Mesothelial cell of epicardium (in vitro differentiated cells): ENCODE measurements at regions not wholly inside any gene's neighbourhood (a gene's known extent, or its start where the extent isn't known, plus 50 kb on each side); places are given as distances from the start of the nearest gene placed in this dataset.

Source experiments
- DNase-seq, 2 experiments: peaks; one replicate each; pipeline ENCODE4 v3.0.0; 2021; ENCODE audit warnings: low spot score in 2 of 2; ENCODE audit not compliant: unreplicated experiment in 2 of 2
- H3K27ac Mint-ChIP-seq: 2 replicates; pipeline ENCODE4 v1.8.0; 2021; ENCODE audit warnings: mixed read lengths
- H3K27me3 Mint-ChIP-seq: 2 replicates; pipeline ENCODE4 v1.8.0; 2021; ENCODE audit warnings: low read depth, mixed read lengths
- H3K36me3 Mint-ChIP-seq: 2 replicates; pipeline ENCODE4 v1.8.0; 2021; ENCODE audit warnings: mixed read lengths
- H3K4me1 Mint-ChIP-seq: 2 replicates; pipeline ENCODE4 v1.8.0; 2021; ENCODE audit warnings: mixed read lengths
- H3K4me3 Mint-ChIP-seq: 2 replicates; pipeline ENCODE4 v1.8.0; 2021; ENCODE audit warnings: mild to moderate bottlenecking, moderate library complexity, mixed read lengths
- H3K9me3 Mint-ChIP-seq: 2 replicates; pipeline ENCODE4 v1.8.0; 2021; ENCODE audit warnings: mixed read lengths
- CTCF ChIP-seq: fragments of 200-600 bp; sonication (generic); IDR thresholded peaks from one replicate; pipeline ENCODE4 v1.5.0; 2021; ENCODE audit warnings: antibody characterized with exemption; ENCODE audit not compliant: unreplicated experiment

GRCh38 chr4:157728215-157728614, 444.6 kb downstream of the GASK1B start:
- Mint-ChIP-seq H3K36me3 (no peaks in the 10 kb centered on the region), H3K9me3 (peaks cover 8% of the 10 kb centered on the region), H3K27me3 (no peaks in the 10 kb centered on the region), H3K4me3 (no peak overlapping the region), H3K4me1 (no peaks in the 10 kb centered on the region), H3K27ac (no peak overlapping the region)
- TF ChIP-seq CTCF: no peak
- no peak for DNase-seq

DNA sequence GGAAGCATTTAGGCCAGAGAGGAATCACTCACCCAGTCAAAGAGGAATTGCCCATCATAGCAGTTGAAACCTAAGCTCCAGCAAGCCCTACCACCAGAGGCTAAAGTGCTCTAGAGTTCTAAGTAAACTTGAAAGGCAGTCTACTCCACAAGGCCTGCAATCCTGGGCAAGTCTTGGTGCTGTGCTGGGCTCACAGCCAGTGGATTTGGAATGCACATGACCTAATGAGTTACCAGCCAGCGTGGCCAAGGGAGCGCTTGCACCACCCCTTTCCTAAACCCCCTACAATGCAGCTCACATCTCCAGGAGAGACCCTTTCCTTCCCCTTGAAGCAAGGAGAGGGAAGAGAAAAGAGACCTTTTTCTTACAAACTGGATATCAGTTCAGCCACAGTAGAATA, 445.7 kb downstream of the GASK1B start:
- H3K4me3 Mint-ChIP-seq: no peak overlapping the region
- no peak overlapping the region for H3K27ac Mint-ChIP-seq
- TF ChIP-seq CTCF: no peak
- peaks cover 8% of the 10 kb centered on the region for H3K9me3 Mint-ChIP-seq
- no peaks in the 10 kb centered on the region for H3K27me3 Mint-ChIP-seq
- DNase-seq: no peak
- no peaks in the 10 kb centered on the region for H3K4me1 Mint-ChIP-seq
- H3K36me3 Mint-ChIP-seq: no peaks in the 10 kb centered on the region

DNA sequence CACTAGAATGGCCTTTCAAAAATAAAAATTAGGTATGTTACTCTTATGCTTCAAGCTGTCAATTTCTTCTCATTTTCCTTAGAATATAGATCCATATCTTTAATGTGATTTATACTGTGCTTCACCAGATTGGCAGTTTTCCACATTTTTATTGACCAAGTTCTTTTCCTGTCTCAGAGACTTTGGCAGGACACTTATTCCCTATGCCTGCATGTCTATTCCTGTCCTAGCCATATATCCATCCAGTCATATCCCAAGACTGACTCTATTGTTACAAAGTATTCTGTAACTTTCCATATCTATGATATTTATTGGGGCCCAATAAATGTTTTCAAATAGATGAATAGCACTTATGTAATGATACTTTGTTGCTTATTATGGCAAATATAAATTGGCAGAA, 450.7 kb downstream of the GASK1B start:
- TF ChIP-seq CTCF: no peak
- Mint-ChIP-seq H3K4me1 (no peaks in the 10 kb centered on the region), H3K4me3 (no peak overlapping the region), H3K36me3 (no peaks in the 10 kb centered on the region), H3K27ac (no peak overlapping the region), H3K27me3 (no peaks in the 10 kb centered on the region), H3K9me3 (peaks cover 8% of the 10 kb centered on the region)
- no peak for DNase-seq

GRCh38 chr4:157713342-157713741, 459.5 kb downstream of the GASK1B start:
- H3K27me3 Mint-ChIP-seq: no peaks in the 10 kb centered on the region
- H3K4me1 Mint-ChIP-seq: no peaks in the 10 kb centered on the region
- no peak for TF ChIP-seq CTCF
- no peak for DNase-seq
- no peak overlapping the region for H3K27ac Mint-ChIP-seq
- no peak overlapping the region for H3K4me3 Mint-ChIP-seq
- H3K9me3 Mint-ChIP-seq: no peaks in the 10 kb centered on the region
- no peaks in the 10 kb centered on the region for H3K36me3 Mint-ChIP-seq

- H3K27me3 Mint-ChIP-seq: no peaks in the 10 kb centered on the region
- DNase-seq: no peak
- no peaks in the 10 kb centered on the region for H3K36me3 Mint-ChIP-seq
- H3K27ac Mint-ChIP-seq: no peak overlapping the region
- no peak for TF ChIP-seq CTCF
- no peaks in the 10 kb centered on the region for H3K9me3 Mint-ChIP-seq
- H3K4me1 Mint-ChIP-seq: no peaks in the 10 kb centered on the region
- no peak overlapping the region for H3K4me3 Mint-ChIP-seq
These were observed 466.7 kb downstream of the GASK1B start for GRCh38 chr4:157706155-157706554.

GRCh38 chr4:157702831-157703230, 470.0 kb downstream of the GASK1B start:
- H3K27me3 Mint-ChIP-seq: no peaks in the 10 kb centered on the region
- no peak overlapping the region for H3K4me3 Mint-ChIP-seq
- no peaks in the 10 kb centered on the region for H3K4me1 Mint-ChIP-seq
- no peak for DNase-seq
- H3K27ac Mint-ChIP-seq: no peak overlapping the region
- no peak for TF ChIP-seq CTCF
- no peaks in the 10 kb centered on the region for H3K9me3 Mint-ChIP-seq
- H3K36me3 Mint-ChIP-seq: no peaks in the 10 kb centered on the region
